ENCODE measurements at regions not wholly inside any gene's neighbourhood (a gene's known extent, or its start where the extent isn't known, plus 50 kb on each side); places are given as distances from the start of the nearest gene placed in this dataset.
A peak's percentile ranks its signal among the peaks of the same experiment; 100 is the strongest.

- no peaks in the 10 kb centered on the region for H3K27me3 ChIP-seq (ENCODE audit: low read depth, low read length)
- no peak overlapping the region for H3K27ac ChIP-seq (ENCODE audit: low read length)
- peaks cover 0 to 23% of the 10 kb centered on the region in 2 donors for H3K9me3 ChIP-seq (ENCODE audit: control insufficient read depth in 1 of 2, low read length in 2 of 2)
- H3K4me1 ChIP-seq (ENCODE audit: control insufficient read depth in 1 of 2, insufficient read depth in 2 of 2, low read length in 2 of 2): no peaks in the 10 kb centered on the region
- no peaks in the 10 kb centered on the region for H3K36me3 ChIP-seq (ENCODE audit: control insufficient read depth in 1 of 2, insufficient read depth in 2 of 2, low read length in 2 of 2)
- no peak overlapping the region for H3K4me3 ChIP-seq (ENCODE audit: low read depth in 1 of 2, low read length in 2 of 2)
These were observed 54.3 kb upstream of the ZKSCAN2 start for GRCh38 chr16:25311950-25312349.

GRCh38 chr16:25311039-25311438, 53.4 kb upstream of the ZKSCAN2 start:
- H3K36me3 ChIP-seq (ENCODE audit: control insufficient read depth in 1 of 2, insufficient read depth in 2 of 2, low read length in 2 of 2): no peaks in the 10 kb centered on the region
- H3K27ac ChIP-seq (ENCODE audit: low read length): no peak overlapping the region
- no peaks in the 10 kb centered on the region for H3K4me1 ChIP-seq (ENCODE audit: control insufficient read depth in 1 of 2, insufficient read depth in 2 of 2, low read length in 2 of 2)
- no peaks in the 10 kb centered on the region for H3K27me3 ChIP-seq (ENCODE audit: low read depth, low read length)
- H3K9me3 ChIP-seq (ENCODE audit: control insufficient read depth in 1 of 2, low read length in 2 of 2): peaks cover 0 to 23% of the 10 kb centered on the region in 2 donors
- H3K4me3 ChIP-seq (ENCODE audit: low read depth in 1 of 2, low read length in 2 of 2): peak overlapping the region in 1 of 2 donors; percentile 26
